ENCODE measurements at regions not wholly inside any gene's neighbourhood (a gene's known extent, or its start where the extent isn't known, plus 50 kb on each side); places are given as distances from the start of the nearest gene placed in this dataset.

DNA sequence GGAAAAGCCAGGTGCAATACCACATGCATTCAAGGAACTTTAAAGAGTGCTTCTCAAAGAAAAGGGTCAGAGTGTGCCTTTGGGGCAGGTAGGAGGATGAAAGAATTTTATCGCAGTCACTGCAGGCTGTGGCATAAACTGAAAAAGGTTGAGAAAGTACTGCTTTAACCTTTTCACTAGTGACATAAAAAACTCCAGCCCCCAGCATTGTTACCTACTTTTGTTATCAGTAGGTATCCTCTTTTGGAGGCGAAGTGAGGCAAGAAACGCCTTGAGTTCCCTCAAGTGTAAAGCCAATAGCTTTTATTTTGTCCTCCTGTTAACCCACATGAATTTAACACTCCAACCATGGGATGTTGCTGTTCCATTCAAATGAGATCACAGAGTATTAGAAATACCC is 64.7 kb upstream of the CHD1 start:
- POLR2A ChIA-PET (ENCODE audit: unreplicated experiment) = interaction anchor here (0.6 kb wide), 2 partner anchors 9 to 13 kb away, joined by 4 to 10 read pairs; no protein-coding TSS in a partner anchor
- TF ChIP-seq CTCF (conservative IDR thresholded peaks at IDR 0.05; ENCODE audit: low read depth, low read length) = no peak
- TF ChIP-seq EZH2phosphoT487 (IDR thresholded peaks at IDR 0.05; ENCODE audit: borderline replicate concordance, low read length) = no peak
- TF ChIP-seq EZH2 (IDR thresholded peaks at IDR 0.05; ENCODE audit: low read length, unreplicated experiment) = no peak

DNA sequence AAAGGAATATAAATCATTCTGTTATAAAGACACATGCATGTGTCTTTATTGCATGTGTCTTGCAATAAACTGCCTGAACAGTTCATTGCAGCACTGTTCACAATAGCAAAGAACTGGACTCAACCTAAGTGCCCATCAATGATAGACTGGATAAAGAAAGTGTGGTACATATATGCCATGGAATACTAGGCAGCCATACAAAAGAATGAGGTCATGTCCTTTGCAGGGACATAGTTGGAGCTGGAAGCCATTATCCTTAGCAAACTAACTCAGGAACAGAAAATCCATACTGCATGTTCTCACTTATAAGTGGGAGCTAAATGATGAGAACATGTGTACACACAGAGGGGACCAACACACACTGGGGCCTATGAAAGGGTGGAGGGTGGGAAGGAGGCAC is 63.7 kb upstream of the CHD1 start:
- TF ChIP-seq CTCF (conservative IDR thresholded peaks at IDR 0.05; ENCODE audit: low read depth, low read length) = no peak
- no peak for TF ChIP-seq EZH2 (IDR thresholded peaks at IDR 0.05; ENCODE audit: low read length, unreplicated experiment)
- no peak for TF ChIP-seq EZH2phosphoT487 (IDR thresholded peaks at IDR 0.05; ENCODE audit: borderline replicate concordance, low read length)
- DNase-seq (no peak), ATAC-seq (no peak)
- Histone ChIP-seq H3K9me3 (ENCODE audit: low read length) (no peaks in the 10 kb centered on the region), H3K36me3 (ENCODE audit: low read depth, low read length) (no peaks in the 10 kb centered on the region), H3K9ac (ENCODE audit: low read length) (no peak overlapping the region), H3F3A (ENCODE audit: low read length, unreplicated experiment) (no peaks in the 10 kb centered on the region), H3K27me3 (ENCODE audit: low read length) (no peaks in the 10 kb centered on the region), H3K27ac (ENCODE audit: low read length) (no peak overlapping the region), H3K4me1 (ENCODE audit: insufficient read depth, low read length) (no peaks in the 10 kb centered on the region), H4K20me1 (ENCODE audit: low read length) (no peaks in the 10 kb centered on the region), H3K9me2 (replicated peaks; ENCODE audit: low read length) (no peaks in the 10 kb centered on the region), H3K79me2 (ENCODE audit: low read length) (no peaks in the 10 kb centered on the region), H3K4me2 (ENCODE audit: low read length) (no peak overlapping the region), H3K4me3 (ENCODE audit: low read length) (no peak overlapping the region), H2AFZ (ENCODE audit: low read length) (no peak overlapping the region)
- intact Hi-C loops (cut with micrococcal nuclease) = no loop called here
- ChIA-PET POLR2A (ENCODE audit: unreplicated experiment) (no interaction called here), CTCF (no interaction called here)
- no TSS peak for BruUV-seq (replicated peaks)

More for the DNA sequence above, 64.7 kb upstream of the CHD1 start:
- H3K27me3 ChIP-seq (ENCODE audit: low read length) = no peaks in the 10 kb centered on the region
- no peaks in the 10 kb centered on the region for H3K36me3 ChIP-seq (ENCODE audit: low read depth, low read length)
- H3K4me1 ChIP-seq (ENCODE audit: insufficient read depth, low read length) = no peaks in the 10 kb centered on the region
- H4K20me1 ChIP-seq (ENCODE audit: low read length) = no peaks in the 10 kb centered on the region
- CTCF ChIA-PET = no interaction called here
- no peak overlapping the region for H3K27ac ChIP-seq (ENCODE audit: low read length)
- H3K4me2 ChIP-seq (ENCODE audit: low read length) = no peak overlapping the region
- no peaks in the 10 kb centered on the region for H3K9me3 ChIP-seq (ENCODE audit: low read length)
- ATAC-seq (no peak), DNase-seq (no peak)
- H3K79me2 ChIP-seq (ENCODE audit: low read length) = no peaks in the 10 kb centered on the region
- intact Hi-C loops (cut with micrococcal nuclease) = no loop called here
- H3K4me3 ChIP-seq (ENCODE audit: low read length) = no peak overlapping the region
- H3K9ac ChIP-seq (ENCODE audit: low read length) = no peak overlapping the region
- no peaks in the 10 kb centered on the region for H3K9me2 ChIP-seq (replicated peaks; ENCODE audit: low read length)
- H3F3A ChIP-seq (ENCODE audit: low read length, unreplicated experiment) = no peaks in the 10 kb centered on the region
- BruUV-seq (replicated peaks) = no TSS peak
- H2AFZ ChIP-seq (ENCODE audit: low read length) = no peak overlapping the region

- no peak for TF ChIP-seq EZH2phosphoT487 (IDR thresholded peaks at IDR 0.05; ENCODE audit: borderline replicate concordance, low read length)
- TF ChIP-seq EZH2 (IDR thresholded peaks at IDR 0.05; ENCODE audit: low read length, unreplicated experiment) = no peak
- no peak for TF ChIP-seq CTCF (conservative IDR thresholded peaks at IDR 0.05; ENCODE audit: low read depth, low read length)
- Histone ChIP-seq H3K36me3 (ENCODE audit: low read depth, low read length) (no peaks in the 10 kb centered on the region), H3K9ac (ENCODE audit: low read length) (no peak overlapping the region), H3K4me1 (ENCODE audit: insufficient read depth, low read length) (no peaks in the 10 kb centered on the region), H2AFZ (ENCODE audit: low read length) (no peak overlapping the region), H3K9me3 (ENCODE audit: low read length) (no peaks in the 10 kb centered on the region), H3F3A (ENCODE audit: low read length, unreplicated experiment) (no peaks in the 10 kb centered on the region), H4K20me1 (ENCODE audit: low read length) (no peaks in the 10 kb centered on the region), H3K27me3 (ENCODE audit: low read length) (no peaks in the 10 kb centered on the region), H3K9me2 (replicated peaks; ENCODE audit: low read length) (no peaks in the 10 kb centered on the region), H3K27ac (ENCODE audit: low read length) (no peak overlapping the region), H3K79me2 (ENCODE audit: low read length) (no peaks in the 10 kb centered on the region), H3K4me3 (ENCODE audit: low read length) (no peak overlapping the region), H3K4me2 (ENCODE audit: low read length) (no peak overlapping the region)
- ATAC-seq = no peak
- intact Hi-C loops (cut with micrococcal nuclease) = no loop called here
- CTCF ChIA-PET = no interaction called here
- BruUV-seq (replicated peaks) = no TSS peak
- DNase-seq = no peak
- POLR2A ChIA-PET (ENCODE audit: unreplicated experiment) = interaction anchor here (0.6 kb wide), 1 partner anchor 1957 kb away, joined by 4 read pairs; no protein-coding TSS in a partner anchor
Observed at GRCh38 chr5:98989727-98990126, 60.9 kb upstream of the CHD1 start.

Measured in PC-3 (cell line).